ENCODE measurements at regions not wholly inside any gene's neighbourhood (a gene's known extent, or its start where the extent isn't known, plus 50 kb on each side); places are given as distances from the start of the nearest gene placed in this dataset.

DNA sequence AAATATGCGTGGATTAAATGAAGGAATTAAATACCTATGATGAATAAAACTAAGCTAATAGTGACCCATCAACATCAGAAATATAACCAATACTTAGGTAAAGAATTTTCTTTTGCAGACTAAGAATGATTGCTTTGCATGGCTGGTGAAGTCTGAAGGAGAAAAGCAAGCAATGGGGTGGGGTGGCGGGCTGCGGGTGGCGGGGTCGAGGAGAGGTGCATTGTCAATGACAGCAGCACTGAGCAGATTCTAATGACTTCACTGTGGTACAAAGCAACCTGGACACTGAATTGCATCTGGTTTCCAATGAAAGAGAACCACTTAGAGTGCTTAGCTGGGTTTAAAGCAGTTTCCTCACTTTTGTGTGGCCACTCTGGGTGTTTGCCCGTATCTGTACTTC is 171.5 kb upstream of the IL12A start:
- BruUV-seq (replicated peaks): no TSS peak

More for the DNA sequence above, 171.5 kb upstream of the IL12A start:
- Histone ChIP-seq H3K4me2 (ENCODE audit: low read length) (no peak overlapping the region), H2AFZ (ENCODE audit: low read depth, low read length, poor library complexity, severe bottlenecking) (no peak overlapping the region), H3K4me3 (replicated peaks in 1 of 2; ENCODE audit: low read depth in 1 of 2, low read length in 2 of 2) (no peak overlapping the region), H3K27me3 (ENCODE audit: insufficient read depth, low read length) (no peaks in the 10 kb centered on the region), H3K4me1 (ENCODE audit: control insufficient read depth in 1 of 2, insufficient read depth in 2 of 2, low read length in 2 of 2) (no peaks in the 10 kb centered on the region; a peak in 1 of 4 replicates), H3K9me2 (ENCODE audit: insufficient read depth) (no peaks in the 10 kb centered on the region), H3K9ac (ENCODE audit: low read length) (no peak overlapping the region), H3K9me3 (ENCODE audit: control insufficient read depth in 1 of 2, insufficient read depth in 1 of 2, low read depth in 1 of 2, low read length in 2 of 2) (no peaks in the 10 kb centered on the region), H3K79me2 (ENCODE audit: insufficient read depth, low read length) (no peaks in the 10 kb centered on the region), H4K20me1 (ENCODE audit: insufficient read depth) (no peaks in the 10 kb centered on the region), H3K27ac (ENCODE audit: low read depth, low read length) (no peak overlapping the region), H3K36me3 (ENCODE audit: control insufficient read depth in 1 of 2, insufficient read depth in 2 of 2, low read length in 2 of 2) (no peaks in the 10 kb centered on the region)
- TF ChIP-seq, protein P1, sequence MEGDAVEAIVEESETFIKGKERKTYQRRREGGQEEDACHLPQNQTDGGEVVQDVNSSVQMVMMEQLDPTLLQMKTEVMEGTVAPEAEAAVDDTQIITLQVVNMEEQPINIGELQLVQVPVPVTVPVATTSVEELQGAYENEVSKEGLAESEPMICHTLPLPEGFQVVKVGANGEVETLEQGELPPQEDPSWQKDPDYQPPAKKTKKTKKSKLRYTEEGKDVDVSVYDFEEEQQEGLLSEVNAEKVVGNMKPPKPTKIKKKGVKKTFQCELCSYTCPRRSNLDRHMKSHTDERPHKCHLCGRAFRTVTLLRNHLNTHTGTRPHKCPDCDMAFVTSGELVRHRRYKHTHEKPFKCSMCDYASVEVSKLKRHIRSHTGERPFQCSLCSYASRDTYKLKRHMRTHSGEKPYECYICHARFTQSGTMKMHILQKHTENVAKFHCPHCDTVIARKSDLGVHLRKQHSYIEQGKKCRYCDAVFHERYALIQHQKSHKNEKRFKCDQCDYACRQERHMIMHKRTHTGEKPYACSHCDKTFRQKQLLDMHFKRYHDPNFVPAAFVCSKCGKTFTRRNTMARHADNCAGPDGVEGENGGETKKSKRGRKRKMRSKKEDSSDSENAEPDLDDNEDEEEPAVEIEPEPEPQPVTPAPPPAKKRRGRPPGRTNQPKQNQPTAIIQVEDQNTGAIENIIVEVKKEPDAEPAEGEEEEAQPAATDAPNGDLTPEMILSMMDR (IDR thresholded peaks at IDR 0.05 in 2 of 3, conservative IDR thresholded peaks at IDR 0.05 in 1 of 3; ENCODE audit: borderline replicate concordance in 1 of 3, insufficient read depth in 1 of 3, low read depth in 2 of 3, low read length in 2 of 3): no peak
- no peak for TF ChIP-seq CBX3 (IDR thresholded peaks at IDR 0.05; ENCODE audit: low read depth)
- TF ChIP-seq FOSL1 (IDR thresholded peaks at IDR 0.05; ENCODE audit: low read depth): no peak
- TF ChIP-seq SIN3A (IDR thresholded peaks at IDR 0.05; ENCODE audit: low read depth): no peak
- TF ChIP-seq, protein P2, sequence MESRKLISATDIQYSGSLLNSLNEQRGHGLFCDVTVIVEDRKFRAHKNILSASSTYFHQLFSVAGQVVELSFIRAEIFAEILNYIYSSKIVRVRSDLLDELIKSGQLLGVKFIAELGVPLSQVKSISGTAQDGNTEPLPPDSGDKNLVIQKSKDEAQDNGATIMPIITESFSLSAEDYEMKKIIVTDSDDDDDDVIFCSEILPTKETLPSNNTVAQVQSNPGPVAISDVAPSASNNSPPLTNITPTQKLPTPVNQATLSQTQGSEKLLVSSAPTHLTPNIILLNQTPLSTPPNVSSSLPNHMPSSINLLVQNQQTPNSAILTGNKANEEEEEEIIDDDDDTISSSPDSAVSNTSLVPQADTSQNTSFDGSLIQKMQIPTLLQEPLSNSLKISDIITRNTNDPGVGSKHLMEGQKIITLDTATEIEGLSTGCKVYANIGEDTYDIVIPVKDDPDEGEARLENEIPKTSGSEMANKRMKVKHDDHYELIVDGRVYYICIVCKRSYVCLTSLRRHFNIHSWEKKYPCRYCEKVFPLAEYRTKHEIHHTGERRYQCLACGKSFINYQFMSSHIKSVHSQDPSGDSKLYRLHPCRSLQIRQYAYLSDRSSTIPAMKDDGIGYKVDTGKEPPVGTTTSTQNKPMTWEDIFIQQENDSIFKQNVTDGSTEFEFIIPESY (IDR thresholded peaks at IDR 0.05; ENCODE audit: extremely low read depth, insufficient replicate concordance, low read length): no peak
- no peak for TF ChIP-seq EZH2 (IDR thresholded peaks at IDR 0.05)
- TF ChIP-seq ZFX (IDR thresholded peaks at IDR 0.05): no peak
- TF ChIP-seq TCF7L2 (IDR thresholded peaks at IDR 0.05; ENCODE audit: borderline replicate concordance, extremely low read depth, insufficient read depth, insufficient read length): no peak
- TF ChIP-seq POLR2AphosphoS5 (IDR thresholded peaks at IDR 0.05; ENCODE audit: low read depth, low read length): no peak
- TF ChIP-seq POLR2A (IDR thresholded peaks at IDR 0.05; ENCODE audit: borderline replicate concordance, extremely low read depth, insufficient read depth, insufficient read length): no peak
- TF ChIP-seq, protein P3, sequence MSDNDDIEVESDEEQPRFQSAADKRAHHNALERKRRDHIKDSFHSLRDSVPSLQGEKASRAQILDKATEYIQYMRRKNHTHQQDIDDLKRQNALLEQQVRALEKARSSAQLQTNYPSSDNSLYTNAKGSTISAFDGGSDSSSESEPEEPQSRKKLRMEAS (IDR thresholded peaks at IDR 0.05): no peak
- no peak for ATAC-seq
- ChIA-PET RAD21 (ENCODE audit: low non-redundant PET in 1 of 2, low total read pairs in 2 of 2, uncharacterized antibody in 2 of 2, unreplicated experiment in 2 of 2) (no interaction called here), POLR2A (no interaction called here), CTCF (interaction anchor here (1.4 kb wide), 1 partner anchor 9 kb away, joined by 3 read pairs; no protein-coding TSS in a partner anchor)
- intact Hi-C loops (cut with micrococcal nuclease): no loop called here
- no peak for DNase-seq (ENCODE audit: low read depth, low spot score)

All from HCT116 (cell line).